PC-3 (cell line): ENCODE measurements at regions not wholly inside any gene's neighbourhood (a gene's known extent, or its start where the extent isn't known, plus 50 kb on each side); places are given as distances from the start of the nearest gene placed in this dataset.

Experiments used
- CTCF ChIP-seq: fragments of 300-600 bp; sonication (generic); conservative IDR thresholded peaks from 2 replicates; pipeline ENCODE4 v1.5.1; 2017; ENCODE audit warnings: antibody characterized with exemption, low read depth, mild to moderate bottlenecking, low read length
- EZH2 ChIP-seq: fragments of 300-600 bp; sonication (generic); IDR thresholded peaks from one replicate; pipeline ENCODE4 v1.6.1; 2017; ENCODE audit warnings: antibody characterized with exemption, mild to moderate bottlenecking, low read length; ENCODE audit not compliant: unreplicated experiment

GRCh38 chr5:103427326-103427725 lies 135.3 kb downstream of the NUDT12 start:
- TF ChIP-seq CTCF (no peak), EZH2 (no peak)
